ENCODE measurements at regions not wholly inside any gene's neighbourhood (a gene's known extent, or its start where the extent isn't known, plus 50 kb on each side); places are given as distances from the start of the nearest gene placed in this dataset.

DNA sequence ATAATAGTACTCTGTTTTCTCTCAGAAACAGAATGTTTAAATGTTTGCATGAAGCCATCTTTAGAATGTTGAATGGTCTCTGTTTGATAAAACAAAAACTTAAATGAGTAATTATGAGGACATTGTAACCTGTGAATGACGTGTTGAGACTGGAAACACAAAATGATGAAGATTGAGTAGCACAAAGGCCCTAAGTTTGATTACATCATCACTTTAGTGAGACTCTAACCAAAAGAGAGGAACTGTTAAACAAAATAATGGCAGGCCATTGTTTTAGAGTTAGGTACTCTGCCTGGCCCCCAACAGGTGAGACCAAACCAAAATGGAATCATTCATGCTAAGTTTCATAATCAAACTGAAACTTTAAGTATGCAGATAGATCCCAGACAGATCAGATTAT, 1561.7 kb upstream of the SLC39A10 start:
- DNase-seq: no peak
- intact Hi-C loops (cut with DNase I): no loop called here
- ATAC-seq: no peak
- H3K9me3 ChIP-seq: no peaks in the 10 kb centered on the region
- H3K27me3 ChIP-seq: no peaks in the 10 kb centered on the region
- H3K36me3 ChIP-seq: no peaks in the 10 kb centered on the region
- TF ChIP-seq, protein P1, sequence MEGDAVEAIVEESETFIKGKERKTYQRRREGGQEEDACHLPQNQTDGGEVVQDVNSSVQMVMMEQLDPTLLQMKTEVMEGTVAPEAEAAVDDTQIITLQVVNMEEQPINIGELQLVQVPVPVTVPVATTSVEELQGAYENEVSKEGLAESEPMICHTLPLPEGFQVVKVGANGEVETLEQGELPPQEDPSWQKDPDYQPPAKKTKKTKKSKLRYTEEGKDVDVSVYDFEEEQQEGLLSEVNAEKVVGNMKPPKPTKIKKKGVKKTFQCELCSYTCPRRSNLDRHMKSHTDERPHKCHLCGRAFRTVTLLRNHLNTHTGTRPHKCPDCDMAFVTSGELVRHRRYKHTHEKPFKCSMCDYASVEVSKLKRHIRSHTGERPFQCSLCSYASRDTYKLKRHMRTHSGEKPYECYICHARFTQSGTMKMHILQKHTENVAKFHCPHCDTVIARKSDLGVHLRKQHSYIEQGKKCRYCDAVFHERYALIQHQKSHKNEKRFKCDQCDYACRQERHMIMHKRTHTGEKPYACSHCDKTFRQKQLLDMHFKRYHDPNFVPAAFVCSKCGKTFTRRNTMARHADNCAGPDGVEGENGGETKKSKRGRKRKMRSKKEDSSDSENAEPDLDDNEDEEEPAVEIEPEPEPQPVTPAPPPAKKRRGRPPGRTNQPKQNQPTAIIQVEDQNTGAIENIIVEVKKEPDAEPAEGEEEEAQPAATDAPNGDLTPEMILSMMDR (IDR thresholded peaks at IDR 0.05): no peak
- H3K4me3 ChIP-seq: no peak overlapping the region
- 22 to 23% methylated on average over 1 of the region's 1 CpG for WGBS, 2 donors
- no peak overlapping the region for H3K27ac ChIP-seq
- no peaks in the 10 kb centered on the region for H3K4me1 ChIP-seq
- no peak for FAIRE-seq

DNA sequence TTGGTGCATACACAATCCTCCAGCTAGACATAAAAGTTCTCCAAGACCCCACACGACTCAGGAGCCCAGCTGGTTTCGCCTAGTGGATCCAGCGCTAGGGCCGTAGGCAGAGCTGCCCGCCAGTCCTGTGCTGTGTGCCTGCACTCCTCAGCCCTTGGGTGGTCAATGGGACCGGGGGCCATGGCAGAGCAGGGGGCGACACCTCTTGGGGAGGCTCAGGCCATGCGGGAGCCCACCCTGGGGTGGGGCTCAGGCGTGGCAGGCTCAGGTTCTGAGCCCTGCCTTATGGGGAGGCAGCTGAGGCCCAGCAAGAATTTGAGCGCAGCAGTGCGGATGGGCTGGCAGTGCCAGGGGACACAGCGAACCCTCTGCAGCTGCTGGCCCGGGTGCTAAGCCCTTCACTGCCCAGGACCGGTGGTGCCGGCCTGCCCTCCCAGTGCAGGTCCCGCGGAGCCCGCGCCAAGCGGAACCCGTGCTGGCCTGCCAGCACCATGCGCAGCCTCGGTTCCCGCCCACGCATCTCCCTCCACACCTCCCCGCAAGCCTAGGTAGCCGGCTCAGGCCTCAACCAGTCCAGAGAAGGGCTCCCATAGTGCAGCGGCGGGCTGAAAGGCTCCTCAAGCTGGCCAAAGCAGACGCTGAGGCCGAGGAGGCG, 1566.6 kb upstream of the SLC39A10 start:
- intact Hi-C loops (cut with DNase I): no loop called here
- TF ChIP-seq, protein P1 (IDR thresholded peaks at IDR 0.05): no peak
- no peak overlapping the region for H3K27ac ChIP-seq
- no peaks in the 10 kb centered on the region for H3K9me3 ChIP-seq
- no peaks in the 10 kb centered on the region for H3K27me3 ChIP-seq
- DNase-seq: peak in 3 of 6 donors; percentile 15 to 59 (median 46)
- ATAC-seq: no peak
- no peaks in the 10 kb centered on the region for H3K36me3 ChIP-seq
- H3K4me3 ChIP-seq: no peak overlapping the region
- no peak for FAIRE-seq
- WGBS, 2 donors: 82 to 88% methylated on average over 32 of the region's 32 CpGs
- H3K4me1 ChIP-seq: no peaks in the 10 kb centered on the region

DNA sequence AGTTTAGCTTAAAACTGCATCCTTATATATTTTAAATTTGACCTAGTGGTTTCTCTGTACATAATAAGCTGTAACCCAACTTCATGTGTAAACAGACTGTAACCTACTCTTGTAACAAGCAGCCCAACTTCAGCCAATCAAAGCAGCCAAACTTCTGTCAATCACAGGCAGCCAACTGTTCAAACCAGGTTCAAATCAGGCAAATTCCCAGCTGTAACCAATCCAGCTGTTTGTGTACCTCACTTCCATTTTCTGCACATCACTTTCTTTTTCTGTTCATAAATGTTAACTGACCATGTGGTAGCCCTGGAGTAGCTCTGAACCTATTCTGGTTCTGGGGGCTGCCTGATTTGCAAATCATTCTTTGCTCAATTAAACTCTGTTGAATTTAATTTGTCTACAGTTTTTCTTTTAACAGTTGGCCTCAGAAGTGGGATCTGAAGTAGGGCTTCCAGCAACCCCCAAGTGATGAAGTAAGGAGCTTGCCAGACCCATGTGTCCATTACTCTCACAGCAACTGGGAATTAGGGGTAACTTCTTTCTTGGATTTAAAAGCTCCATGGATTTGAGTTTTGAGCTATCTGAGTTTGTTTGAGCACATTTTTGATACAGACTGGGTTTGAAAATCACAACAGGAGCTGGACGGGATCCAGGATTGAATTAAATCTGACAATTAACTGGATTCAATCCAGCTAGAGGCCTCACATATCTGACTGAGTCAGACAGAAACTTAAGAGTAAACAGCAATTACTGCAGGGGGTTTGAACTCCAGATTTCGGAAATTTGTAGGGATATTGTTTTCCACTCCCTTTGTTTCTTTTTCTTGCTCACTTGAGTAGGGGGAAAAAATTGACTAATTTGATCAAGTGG, 1569.7 kb upstream of the SLC39A10 start:
- Histone ChIP-seq H3K27me3 (no peaks in the 10 kb centered on the region), H3K36me3 (no peaks in the 10 kb centered on the region), H3K9me3 (no peaks in the 10 kb centered on the region), H3K27ac (no peak overlapping the region), H3K4me1 (no peaks in the 10 kb centered on the region), H3K4me3 (no peak overlapping the region)
- intact Hi-C loops (cut with DNase I): no loop called here
- DNase-seq: no peak
- TF ChIP-seq, protein P1 (IDR thresholded peaks at IDR 0.05): no peak
- ATAC-seq: no peak
- no peak for FAIRE-seq
- 27 to 39% methylated on average over 2 of the region's 2 CpGs for WGBS, 2 donors

DNA sequence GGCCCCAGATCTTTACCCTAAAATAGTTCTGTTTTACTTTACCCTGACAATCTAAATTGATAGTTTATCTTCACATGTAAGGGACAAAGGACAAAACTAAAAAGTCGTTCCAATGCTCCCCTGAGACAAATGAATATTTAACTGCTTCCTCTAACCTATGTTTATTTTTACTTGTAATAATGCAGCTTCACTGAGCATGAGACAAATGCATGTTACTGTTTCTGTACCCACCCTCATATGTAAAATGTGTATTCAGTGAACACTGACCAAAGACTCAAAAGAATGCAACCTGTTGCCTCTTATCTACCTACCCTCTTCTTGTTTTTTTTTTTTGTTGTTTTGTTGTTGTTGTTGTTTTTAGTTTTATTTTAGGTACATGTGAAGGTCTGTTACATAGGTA, 1570.9 kb upstream of the SLC39A10 start:
- no peak overlapping the region for H3K27ac ChIP-seq
- no peaks in the 10 kb centered on the region for H3K4me1 ChIP-seq
- FAIRE-seq (no peak), ATAC-seq (no peak), DNase-seq (no peak)
- 9 to 11% methylated on average over 1 of the region's 1 CpG for WGBS, 2 donors
- intact Hi-C loops (cut with DNase I): no loop called here
- no peak overlapping the region for H3K4me3 ChIP-seq
- H3K36me3 ChIP-seq: no peaks in the 10 kb centered on the region
- no peaks in the 10 kb centered on the region for H3K27me3 ChIP-seq
- TF ChIP-seq, protein P1 (IDR thresholded peaks at IDR 0.05): no peak
- no peaks in the 10 kb centered on the region for H3K9me3 ChIP-seq

DNA sequence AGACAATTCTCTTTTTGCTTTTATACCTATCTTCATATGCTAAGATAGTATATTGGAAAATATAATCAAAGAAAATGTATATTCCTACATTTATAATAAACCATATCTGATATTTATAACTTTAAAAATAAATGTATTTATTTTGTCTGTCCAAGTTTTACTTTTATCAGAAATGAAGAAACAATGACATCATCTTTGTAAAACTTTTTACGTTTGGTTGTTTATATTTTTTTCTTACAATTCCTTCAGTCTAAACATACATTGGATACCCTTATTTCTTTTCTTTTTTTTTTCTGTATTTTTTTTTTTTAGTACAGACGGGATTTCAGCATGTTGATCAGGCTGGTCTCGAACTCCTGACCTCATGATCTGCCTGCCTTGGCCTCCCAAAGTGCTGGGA, 1577.0 kb upstream of the SLC39A10 start:
- Histone ChIP-seq H3K27me3 (peaks cover 0 to 3% (median 0%) of the 10 kb centered on the region in 4 donors), H3K36me3 (no peaks in the 10 kb centered on the region), H3K4me3 (no peak overlapping the region), H3K9me3 (no peaks in the 10 kb centered on the region), H3K4me1 (no peaks in the 10 kb centered on the region), H3K27ac (no peak overlapping the region)
- TF ChIP-seq, protein P1 (IDR thresholded peaks at IDR 0.05): no peak
- DNase-seq (no peak), ATAC-seq (no peak), FAIRE-seq (peak; percentile 72)
- intact Hi-C loops (cut with DNase I): no loop called here
- WGBS, 2 donors: 43 to 55% methylated on average over 3 of the region's 3 CpGs
